ENCODE measurements at regions not wholly inside any gene's neighbourhood (a gene's known extent, or its start where the extent isn't known, plus 50 kb on each side); places are given as distances from the start of the nearest gene placed in this dataset.

- no peak for TF ChIP-seq CTCF (conservative IDR thresholded peaks at IDR 0.05; ENCODE audit: low read depth in 2 of 2)
- TF ChIP-seq POLR2AphosphoS5 (IDR thresholded peaks at IDR 0.05; ENCODE audit: low read depth), result no peak
- TF ChIP-seq EZH2phosphoT487 (IDR thresholded peaks at IDR 0.05; ENCODE audit: unreplicated experiment), result no peak
- TF ChIP-seq CREB1 (CRISPR knock-in tag; IDR thresholded peaks at IDR 0.05; ENCODE audit: low read depth), result no peak
- TF ChIP-seq EZH2 (IDR thresholded peaks at IDR 0.05; ENCODE audit: low read depth, unreplicated experiment), result no peak
- TF ChIP-seq REST (IDR thresholded peaks at IDR 0.05; ENCODE audit: unreplicated experiment), result no peak
- no peak for TF ChIP-seq JUNB (IDR thresholded peaks at IDR 0.05; ENCODE audit: unreplicated experiment)
- no peak for TF ChIP-seq NANOG (IDR thresholded peaks at IDR 0.05; ENCODE audit: borderline replicate concordance)
- TF ChIP-seq ETS1 (IDR thresholded peaks at IDR 0.05), result no peak
- no peak for TF ChIP-seq ZNF462 (CRISPR knock-in tag; IDR thresholded peaks at IDR 0.05)
- no peak for TF ChIP-seq ZNF114 (CRISPR knock-in tag; IDR thresholded peaks at IDR 0.05)
Measured at GRCh38 chr21:15240848-15241247, 176.0 kb upstream of the NRIP1 start.

All from GM23338 (cell line).